ENCODE measurements at regions not wholly inside any gene's neighbourhood (a gene's known extent, or its start where the extent isn't known, plus 50 kb on each side); places are given as distances from the start of the nearest gene placed in this dataset.
"Not testable (repeated sequence)": the region's sequence is repeated elsewhere in the genome, so short reads cannot be mapped to it uniquely, and the experiment has no call there.

DNA sequence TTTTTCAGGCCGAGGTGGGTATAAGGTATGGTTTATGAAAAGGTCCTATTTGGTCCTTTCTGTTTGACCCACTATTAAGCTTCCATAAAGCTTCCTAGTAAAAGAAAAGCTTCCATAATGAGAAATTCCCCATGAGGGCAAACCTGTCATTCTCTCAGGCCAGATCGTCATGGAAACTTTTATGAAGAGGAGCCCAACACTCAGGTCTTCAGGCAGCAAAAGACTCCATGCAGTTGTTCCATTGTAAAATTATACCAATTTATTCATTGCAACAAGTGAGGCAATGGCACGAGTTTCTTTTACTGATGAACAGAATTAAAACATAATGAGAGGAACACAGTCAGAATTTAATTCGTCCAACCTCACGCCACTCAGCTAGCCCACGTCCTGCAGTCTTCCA, 188.6 kb downstream of the MTERF1 start:
- no peak overlapping the region for H3K27ac ChIP-seq (ENCODE audit: low read depth, low read length)
- no peaks in the 10 kb centered on the region for H3K36me3 ChIP-seq (ENCODE audit: control insufficient read depth, insufficient read depth, low read length)
- H3K9me3 ChIP-seq (ENCODE audit: control insufficient read depth, insufficient read depth, low read depth, low read length), result no peaks in the 10 kb centered on the region
- no peak overlapping the region for H3K9ac ChIP-seq (ENCODE audit: low read length)
- H3K27me3 ChIP-seq (ENCODE audit: control insufficient read depth, insufficient read depth, low read length), result no peaks in the 10 kb centered on the region
- no peak overlapping the region for H3K4me3 ChIP-seq (ENCODE audit: low read depth, low read length)
- peaks cover 10% of the 10 kb centered on the region for H3K4me1 ChIP-seq (ENCODE audit: control insufficient read depth, insufficient read depth, low read length)

DNA sequence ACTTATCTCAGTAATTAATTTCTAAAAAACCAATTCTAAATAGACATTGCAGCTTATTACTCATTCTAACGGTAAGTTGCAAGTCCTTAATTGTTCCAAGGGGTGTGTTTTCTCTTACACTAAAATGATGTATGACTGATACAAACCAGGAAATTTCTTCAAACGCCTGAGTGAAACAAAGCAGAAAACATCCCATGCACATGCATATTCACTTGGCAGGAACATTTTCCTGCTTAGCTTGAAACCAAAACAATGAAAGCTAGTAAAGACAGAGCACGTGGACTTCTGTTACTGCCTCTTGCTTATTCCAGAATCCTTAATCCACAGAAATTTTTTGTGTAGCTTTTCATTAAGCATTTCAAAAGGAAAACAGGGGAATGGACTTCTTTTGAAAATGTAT, 187.7 kb downstream of the MTERF1 start:
- peaks cover 10% of the 10 kb centered on the region for H3K4me1 ChIP-seq (ENCODE audit: control insufficient read depth, insufficient read depth, low read length)
- H3K9ac ChIP-seq (ENCODE audit: low read length), result no peak overlapping the region
- no peak overlapping the region for H3K27ac ChIP-seq (ENCODE audit: low read depth, low read length)
- no peaks in the 10 kb centered on the region for H3K9me3 ChIP-seq (ENCODE audit: control insufficient read depth, insufficient read depth, low read depth, low read length)
- no peak overlapping the region for H3K4me3 ChIP-seq (ENCODE audit: low read depth, low read length)
- no peaks in the 10 kb centered on the region for H3K36me3 ChIP-seq (ENCODE audit: control insufficient read depth, insufficient read depth, low read length)
- no peaks in the 10 kb centered on the region for H3K27me3 ChIP-seq (ENCODE audit: control insufficient read depth, insufficient read depth, low read length)

DNA sequence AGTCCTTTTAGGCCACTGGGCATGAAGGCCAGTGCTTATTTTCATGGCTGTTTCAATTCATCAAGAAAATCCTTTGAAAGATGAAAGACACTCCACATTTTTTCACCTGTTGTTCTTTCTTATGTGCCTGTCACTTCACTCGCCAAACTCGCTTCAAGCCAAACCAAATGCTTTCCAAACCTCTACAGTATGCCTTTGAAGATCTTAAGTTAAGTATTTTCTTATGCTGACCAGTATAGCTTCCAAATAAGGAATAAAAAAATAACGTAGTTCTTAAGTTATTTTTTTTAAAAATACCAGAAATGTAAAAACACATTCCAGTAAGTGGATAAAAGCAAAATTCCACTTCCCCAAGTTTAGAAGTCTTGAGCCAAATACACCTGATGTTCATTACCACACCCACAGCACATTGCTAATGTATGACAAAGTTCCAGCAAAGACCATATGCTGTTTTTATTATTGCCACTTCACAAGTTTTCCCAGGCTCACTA, 186.1 kb downstream of the MTERF1 start:
- H3K27ac ChIP-seq (ENCODE audit: low read depth, low read length), result no peak overlapping the region
- no peaks in the 10 kb centered on the region for H3K27me3 ChIP-seq (ENCODE audit: control insufficient read depth, insufficient read depth, low read length)
- H3K9me3 ChIP-seq (ENCODE audit: control insufficient read depth, insufficient read depth, low read depth, low read length), result peaks cover 5% of the 10 kb centered on the region; the same call in 1 of the 2 replicates

DNA sequence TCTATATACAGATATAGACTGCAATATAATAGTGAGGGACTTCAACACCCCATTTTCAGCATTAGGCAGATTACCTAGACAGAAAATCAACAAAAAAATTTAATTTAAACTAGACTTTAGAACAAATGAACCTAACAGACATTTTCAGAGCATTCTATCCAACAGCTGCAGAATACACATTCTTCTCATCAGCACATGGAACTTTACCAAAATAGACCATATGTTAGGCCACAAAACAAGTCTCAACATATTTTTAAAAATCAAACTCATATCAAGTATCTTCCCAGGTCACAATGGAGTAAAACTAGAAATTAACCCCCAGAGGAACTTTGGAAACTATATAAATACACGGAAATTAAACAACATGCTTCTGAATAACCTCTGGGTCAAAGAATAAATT, 169.6 kb downstream of the MTERF1 start:
- peaks cover 5% of the 10 kb centered on the region; the same call in 1 of the 2 replicates for H3K9me3 ChIP-seq (ENCODE audit: control insufficient read depth, insufficient read depth, low read depth, low read length)
- no peak overlapping the region for H3K27ac ChIP-seq (ENCODE audit: low read depth, low read length)
- H3K9ac ChIP-seq (ENCODE audit: low read length), result no peak overlapping the region
- H3K36me3 ChIP-seq (ENCODE audit: control insufficient read depth, insufficient read depth, low read length), result no peaks in the 10 kb centered on the region
- no peak overlapping the region for H3K4me3 ChIP-seq (ENCODE audit: low read depth, low read length)
- H3K27me3 ChIP-seq (ENCODE audit: control insufficient read depth, insufficient read depth, low read length), result no peaks in the 10 kb centered on the region
- H3K4me1 ChIP-seq (ENCODE audit: control insufficient read depth, insufficient read depth, low read length), result no peaks in the 10 kb centered on the region

More for the DNA sequence above, 186.1 kb downstream of the MTERF1 start:
- Histone ChIP-seq H3K4me1 (ENCODE audit: control insufficient read depth, insufficient read depth, low read length) (peaks cover 10% of the 10 kb centered on the region), H3K4me3 (ENCODE audit: low read depth, low read length) (no peak overlapping the region), H3K36me3 (ENCODE audit: control insufficient read depth, insufficient read depth, low read length) (no peaks in the 10 kb centered on the region), H3K9ac (ENCODE audit: low read length) (no peak overlapping the region)

DNA sequence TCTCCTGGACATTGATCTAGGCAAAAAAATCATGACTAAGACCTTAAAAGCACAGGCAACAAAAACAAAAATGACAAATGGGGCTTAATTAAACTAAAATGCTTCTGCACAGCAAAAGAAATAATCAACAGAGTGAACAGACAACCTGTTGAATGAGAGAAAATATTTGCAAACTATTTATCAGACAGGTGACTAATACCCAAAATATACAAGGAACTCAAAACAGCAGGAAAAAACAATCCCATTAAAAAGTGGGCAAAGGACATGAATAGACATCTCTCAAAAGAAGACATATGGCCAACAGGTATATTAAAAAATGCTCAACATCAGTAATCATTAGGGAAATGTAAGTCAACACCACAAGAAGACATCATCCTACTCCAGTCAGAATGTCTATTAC, 166.8 kb downstream of the MTERF1 start:
- Histone ChIP-seq H3K27ac (ENCODE audit: low read depth, low read length) (no peak overlapping the region), H3K27me3 (ENCODE audit: control insufficient read depth, insufficient read depth, low read length) (no peaks in the 10 kb centered on the region), H3K9ac (ENCODE audit: low read length) (no peak overlapping the region), H3K4me1 (ENCODE audit: control insufficient read depth, insufficient read depth, low read length) (no peaks in the 10 kb centered on the region), H3K36me3 (ENCODE audit: control insufficient read depth, insufficient read depth, low read length) (no peaks in the 10 kb centered on the region), H3K9me3 (ENCODE audit: control insufficient read depth, insufficient read depth, low read depth, low read length) (no peaks in the 10 kb centered on the region), H3K4me3 (ENCODE audit: low read depth, low read length) (no peak overlapping the region)

DNA sequence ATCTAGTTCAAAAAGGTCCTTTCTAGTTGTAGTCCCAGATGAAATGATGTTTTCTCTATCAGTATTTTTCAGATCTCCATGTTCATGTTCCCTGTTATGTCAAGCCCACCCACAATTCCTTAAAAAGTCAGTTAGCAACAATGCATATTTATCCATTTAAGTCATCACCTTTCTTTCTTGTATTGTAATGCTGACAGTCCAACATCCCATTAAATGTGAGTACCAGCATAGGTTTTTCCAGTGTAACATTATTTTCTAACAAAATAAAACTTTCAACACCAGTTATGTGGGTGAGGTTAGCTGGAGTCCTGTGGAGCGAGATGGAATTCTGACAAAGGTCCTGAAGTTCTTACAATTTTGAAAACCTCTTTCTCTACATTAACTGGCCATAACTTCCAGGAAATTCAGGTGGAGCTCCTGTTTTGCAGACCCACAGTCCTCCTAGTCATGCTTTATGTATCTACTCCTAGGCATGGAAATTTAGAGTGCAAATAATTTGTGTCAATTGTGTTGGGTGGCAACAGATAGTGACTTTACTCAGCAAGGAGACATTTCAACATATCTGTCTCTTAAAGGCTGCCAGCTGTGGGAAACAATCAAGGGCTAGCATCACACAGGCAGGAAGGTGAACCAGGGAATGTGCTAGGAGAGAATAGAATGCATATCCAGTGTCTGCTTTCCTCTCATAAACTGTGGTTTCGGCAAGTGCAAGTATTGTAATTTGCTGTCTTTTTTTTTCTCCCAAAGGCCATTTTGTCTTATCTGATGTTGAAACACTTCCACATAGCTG, 162.6 kb downstream of the MTERF1 start:
- Histone ChIP-seq H3K27ac (ENCODE audit: low read depth, low read length) (no peak overlapping the region), H3K4me3 (ENCODE audit: low read depth, low read length) (no peak overlapping the region), H3K27me3 (ENCODE audit: control insufficient read depth, insufficient read depth, low read length) (no peaks in the 10 kb centered on the region), H3K36me3 (ENCODE audit: control insufficient read depth, insufficient read depth, low read length) (no peaks in the 10 kb centered on the region), H3K9ac (ENCODE audit: low read length) (no peak overlapping the region), H3K4me1 (ENCODE audit: control insufficient read depth, insufficient read depth, low read length) (no peaks in the 10 kb centered on the region), H3K9me3 (ENCODE audit: control insufficient read depth, insufficient read depth, low read depth, low read length) (no peaks in the 10 kb centered on the region)

DNA sequence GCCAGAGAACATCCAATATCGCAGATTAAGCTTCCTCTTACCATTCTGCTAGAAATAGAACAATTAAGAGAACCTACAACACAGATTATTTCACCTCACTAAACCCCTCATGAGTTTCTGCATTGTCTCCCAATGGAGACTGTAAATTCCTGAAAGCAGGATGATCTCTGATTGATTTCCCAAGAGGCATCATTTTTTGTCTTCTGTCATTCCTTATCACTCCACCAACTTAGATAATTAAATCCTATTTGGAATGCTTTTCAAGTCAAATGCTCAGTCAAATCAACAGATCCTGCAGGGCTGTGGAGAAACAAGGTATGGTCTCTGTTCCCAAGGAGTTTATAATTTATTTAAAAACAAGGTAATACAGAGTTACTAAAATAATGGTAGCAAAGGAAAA, 161.5 kb downstream of the MTERF1 start:
- H3K36me3 ChIP-seq (ENCODE audit: control insufficient read depth, insufficient read depth, low read length), result no peaks in the 10 kb centered on the region
- no peak overlapping the region for H3K27ac ChIP-seq (ENCODE audit: low read depth, low read length)
- no peaks in the 10 kb centered on the region for H3K27me3 ChIP-seq (ENCODE audit: control insufficient read depth, insufficient read depth, low read length)
- H3K4me3 ChIP-seq (ENCODE audit: low read depth, low read length), result no peak overlapping the region
- H3K9me3 ChIP-seq (ENCODE audit: control insufficient read depth, insufficient read depth, low read depth, low read length), result no peaks in the 10 kb centered on the region
- H3K9ac ChIP-seq (ENCODE audit: low read length), result no peak overlapping the region
- H3K4me1 ChIP-seq (ENCODE audit: control insufficient read depth, insufficient read depth, low read length), result no peaks in the 10 kb centered on the region

DNA sequence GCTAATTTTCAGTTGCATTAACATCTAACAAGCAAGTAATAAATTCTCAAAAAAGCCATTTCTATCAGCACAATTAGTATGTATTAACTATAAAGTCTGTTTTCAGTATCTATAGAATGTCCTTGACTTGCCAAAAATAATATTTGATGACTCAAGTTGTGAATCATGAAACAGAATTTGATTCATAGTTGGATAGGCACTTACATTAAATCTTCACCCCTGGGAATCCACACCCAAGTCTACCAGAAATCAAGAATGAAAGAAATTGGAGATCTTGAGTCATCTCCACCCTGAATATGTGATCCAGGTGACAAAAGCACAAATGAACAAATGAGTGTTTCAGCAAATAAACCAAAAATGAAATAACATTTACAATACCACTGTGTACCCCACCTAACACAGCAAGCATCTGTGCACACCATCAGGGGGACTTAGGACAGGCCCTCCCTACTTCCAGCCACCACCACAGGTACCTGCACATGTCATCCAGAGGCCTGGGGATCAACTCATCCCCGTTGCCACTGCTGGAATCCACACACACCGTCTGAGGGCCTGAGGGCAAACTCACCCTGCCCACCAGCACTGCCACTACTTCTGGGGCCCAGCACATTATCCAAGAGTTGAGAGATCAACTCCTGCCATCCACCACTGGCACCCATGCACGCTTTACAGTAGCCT, 160.1 kb downstream of the MTERF1 start:
- Histone ChIP-seq H3K4me1 (ENCODE audit: control insufficient read depth, insufficient read depth, low read length) (no peaks in the 10 kb centered on the region), H3K27me3 (ENCODE audit: control insufficient read depth, insufficient read depth, low read length) (no peaks in the 10 kb centered on the region), H3K9ac (ENCODE audit: low read length) (no peak overlapping the region), H3K4me3 (ENCODE audit: low read depth, low read length) (no peak overlapping the region), H3K36me3 (ENCODE audit: control insufficient read depth, insufficient read depth, low read length) (no peaks in the 10 kb centered on the region), H3K27ac (ENCODE audit: low read depth, low read length) (no peak overlapping the region), H3K9me3 (ENCODE audit: control insufficient read depth, insufficient read depth, low read depth, low read length) (no peaks in the 10 kb centered on the region)

DNA sequence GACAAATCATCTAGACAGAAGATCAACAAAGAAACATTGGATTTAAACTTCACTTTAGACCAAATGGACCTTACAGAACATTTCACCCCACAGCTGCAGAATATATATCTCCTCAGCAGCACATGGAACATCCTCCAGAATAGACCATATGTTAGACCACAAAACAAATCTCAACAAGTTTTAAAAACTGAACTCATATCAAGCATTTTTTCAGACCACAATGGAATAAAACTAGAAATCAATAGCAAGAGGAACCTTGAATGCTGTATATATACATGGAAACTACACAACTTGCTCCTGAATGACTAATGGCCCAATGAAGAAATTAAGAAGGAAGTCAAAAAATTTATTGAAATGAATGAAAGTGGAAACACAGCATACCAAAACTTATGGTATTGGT, 157.7 kb downstream of the MTERF1 start:
- H3K27ac ChIP-seq (ENCODE audit: low read depth, low read length), result no peak overlapping the region
- no peaks in the 10 kb centered on the region for H3K9me3 ChIP-seq (ENCODE audit: control insufficient read depth, insufficient read depth, low read depth, low read length)
- no peak overlapping the region for H3K4me3 ChIP-seq (ENCODE audit: low read depth, low read length)
- no peaks in the 10 kb centered on the region for H3K27me3 ChIP-seq (ENCODE audit: control insufficient read depth, insufficient read depth, low read length)
- no peaks in the 10 kb centered on the region for H3K36me3 ChIP-seq (ENCODE audit: control insufficient read depth, insufficient read depth, low read length)
- no peaks in the 10 kb centered on the region for H3K4me1 ChIP-seq (ENCODE audit: control insufficient read depth, insufficient read depth, low read length)
- H3K9ac ChIP-seq (ENCODE audit: low read length), result no peak overlapping the region

DNA sequence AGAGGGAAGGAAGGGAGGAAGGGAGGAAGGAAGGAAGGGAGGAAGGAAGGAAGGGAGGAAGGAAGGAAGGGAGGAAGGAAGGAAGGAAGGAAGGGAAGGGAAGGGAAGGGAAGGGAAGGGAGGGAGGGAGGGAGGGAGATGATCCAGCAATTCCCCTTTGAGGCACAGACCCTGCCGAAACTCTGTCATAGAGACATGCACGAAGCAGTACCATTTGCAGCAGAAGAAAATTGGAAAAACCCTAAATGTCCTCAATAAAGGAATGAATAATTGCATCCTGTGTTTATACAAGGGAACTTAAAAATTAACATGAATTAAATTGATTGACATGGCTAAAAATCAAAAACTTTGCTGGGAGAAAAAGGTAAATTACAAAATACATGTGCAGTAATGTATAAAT, 151.5 kb downstream of the MTERF1 start:
- H3K4me3 ChIP-seq (ENCODE audit: low read depth, low read length); H3K9ac ChIP-seq (ENCODE audit: low read length); H3K4me1 ChIP-seq (ENCODE audit: control insufficient read depth, insufficient read depth, low read length); H3K36me3 ChIP-seq (ENCODE audit: control insufficient read depth, insufficient read depth, low read length); H3K27me3 ChIP-seq (ENCODE audit: control insufficient read depth, insufficient read depth, low read length); H3K27ac ChIP-seq (ENCODE audit: low read depth, low read length); H3K9me3 ChIP-seq (ENCODE audit: control insufficient read depth, insufficient read depth, low read depth, low read length): not testable (repeated sequence)

DNA sequence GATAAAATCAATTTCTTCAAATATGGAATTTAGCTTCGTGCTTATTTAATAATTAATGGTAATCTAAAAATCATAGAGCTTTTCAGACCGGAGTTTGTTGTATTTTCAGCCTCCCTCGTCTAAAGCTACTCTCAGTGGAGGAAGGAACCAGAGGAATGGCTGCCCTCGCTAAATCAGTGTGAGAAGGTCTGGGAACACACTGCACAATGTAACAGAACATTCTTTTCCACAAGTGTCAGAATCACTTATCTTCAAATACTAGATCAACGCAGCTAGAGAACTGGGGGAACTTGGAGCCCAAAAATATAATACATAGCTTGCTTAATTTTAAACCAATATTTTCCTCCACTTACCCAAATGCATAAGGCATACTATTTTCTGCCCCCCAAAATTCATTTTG, 148.5 kb downstream of the MTERF1 start:
- Histone ChIP-seq H3K4me3 (ENCODE audit: low read depth, low read length) (no peak overlapping the region), H3K27ac (ENCODE audit: low read depth, low read length) (no peak overlapping the region), H3K9me3 (ENCODE audit: control insufficient read depth, insufficient read depth, low read depth, low read length) (peaks cover 4% of the 10 kb centered on the region; the same call in 1 of the 2 replicates), H3K36me3 (ENCODE audit: control insufficient read depth, insufficient read depth, low read length) (no peaks in the 10 kb centered on the region), H3K4me1 (ENCODE audit: control insufficient read depth, insufficient read depth, low read length) (no peaks in the 10 kb centered on the region), H3K9ac (ENCODE audit: low read length) (no peak overlapping the region), H3K27me3 (ENCODE audit: control insufficient read depth, insufficient read depth, low read length) (no peaks in the 10 kb centered on the region)
